ENCODE measurements at regions not wholly inside any gene's neighbourhood (a gene's known extent, or its start where the extent isn't known, plus 50 kb on each side); places are given as distances from the start of the nearest gene placed in this dataset.
A peak's percentile ranks its signal among the peaks of the same experiment; 100 is the strongest.

- no peak for DNase-seq
- no peaks in the 10 kb centered on the region for H3K9me3 Mint-ChIP-seq
- H3K27ac Mint-ChIP-seq, result peak overlapping the region in 1 of 3 experiments; percentile 38; a peak in 2 of 7 replicates
- H3K9ac ChIP-seq (ENCODE audit: extremely low read depth, insufficient read length, low read length), result no peak overlapping the region
- no peak overlapping the region for H3K14ac ChIP-seq (ENCODE audit: insufficient read depth, low read length)
- H2BK12ac ChIP-seq (ENCODE audit: insufficient read length, low read depth, low read length), result no peak overlapping the region
- no peaks in the 10 kb centered on the region for H3K79me1 ChIP-seq (ENCODE audit: insufficient read depth, low read depth, low read length, poor library complexity, severe bottlenecking)
- no peak for TF ChIP-seq CTCF (conservative IDR thresholded peaks at IDR 0.05)
- H3K4me1 Mint-ChIP-seq, result peaks cover 53 to 59% of the 10 kb centered on the region in 2 experiments
- H4K8ac ChIP-seq (replicated peaks; ENCODE audit: insufficient read length, low read depth, low read length), result no peak overlapping the region
- H3K79me2 ChIP-seq (ENCODE audit: insufficient read depth, low read length), result no peaks in the 10 kb centered on the region
- H3K4me3 Mint-ChIP-seq, result no peak overlapping the region
- H3K27me3 Mint-ChIP-seq (ENCODE audit: low read depth), result no peaks in the 10 kb centered on the region
- H3T11ph ChIP-seq (ENCODE audit: low read length), result no peak overlapping the region
- H4K5ac ChIP-seq (ENCODE audit: insufficient read length, low read depth, low read length), result no peak overlapping the region
- no peak overlapping the region for H2BK20ac ChIP-seq (ENCODE audit: low read depth, low read length, poor library complexity, severe bottlenecking)
- no peak overlapping the region for H2AK5ac ChIP-seq (ENCODE audit: insufficient read length, low read length)
- H2BK5ac ChIP-seq (ENCODE audit: insufficient read length, low read length), result no peak overlapping the region
- no peak overlapping the region for H3K18ac ChIP-seq (ENCODE audit: insufficient read length, low read depth, low read length)
- no peak overlapping the region for H3K56ac ChIP-seq (ENCODE audit: insufficient read length, low read depth, low read length)
- no peak overlapping the region for H4K91ac ChIP-seq (ENCODE audit: insufficient read length, low read depth, low read length)
- H2BK120ac ChIP-seq (ENCODE audit: low read depth, low read length, poor library complexity, severe bottlenecking), result no peak overlapping the region
- no peak overlapping the region for H2AFZ ChIP-seq (ENCODE audit: low read length)
- H3K27ac ChIP-seq (ENCODE audit: insufficient read length, low read depth, low read length), result no peak overlapping the region
- no CpG with 5 or more reads among the region's 4 CpGs for WGBS (ENCODE audit: extremely low coverage, insufficient read length, low lambda C conversion rate)
- no peak overlapping the region for H3K23ac ChIP-seq (ENCODE audit: insufficient read length, low read depth, low read length)
- H4K20me1 ChIP-seq (ENCODE audit: control insufficient read depth, insufficient read depth, insufficient read length), result no peaks in the 10 kb centered on the region
- H3K27me3 ChIP-seq (ENCODE audit: insufficient read depth, low read length), result no peaks in the 10 kb centered on the region
- H3K4me1 ChIP-seq (ENCODE audit: insufficient read depth, low read length), result peaks cover 13% of the 10 kb centered on the region; the same call in 1 of the 2 replicates
- H3K4ac ChIP-seq (ENCODE audit: low read depth, low read length), result no peak overlapping the region
- no peaks in the 10 kb centered on the region for H3K9me3 ChIP-seq (ENCODE audit: control insufficient read depth, low read depth, low read length)
- H3K36me3 Mint-ChIP-seq (ENCODE audit: insufficient read depth in 1 of 3, low read depth in 3 of 3), result no peaks in the 10 kb centered on the region; a peak in 1 of 7 replicates
- no peak overlapping the region for H2BK15ac ChIP-seq (ENCODE audit: low read depth, low read length)
- no peaks in the 10 kb centered on the region for H3K23me2 ChIP-seq (ENCODE audit: insufficient read length, low read depth, low read length, poor library complexity, severe bottlenecking)
- H3K4me2 ChIP-seq (ENCODE audit: insufficient read depth, insufficient read length, low read length), result no peak overlapping the region
These were observed 211.0 kb downstream of the SP3 start for GRCh38 chr2:173754165-173754564.
